Non-pigmented ciliary epithelial cell (primary cell): ENCODE measurements at regions not wholly inside any gene's neighbourhood (a gene's known extent, or its start where the extent isn't known, plus 50 kb on each side); places are given as distances from the start of the nearest gene placed in this dataset.
A peak's percentile ranks its signal among the peaks of the same experiment; 100 is the strongest.
"Not testable (repeated sequence)": the region's sequence is repeated elsewhere in the genome, so short reads cannot be mapped to it uniquely, and the experiment has no call there.

Experiments used
- DNase-seq: peaks from one replicate; pipeline ENCODE4 v3.0.0-alpha.2; 2010; ENCODE audit warnings: low read depth

GRCh38 chr9:78438211-78438610 is 141.3 kb downstream of the PSAT1 start:
- no peak for DNase-seq

- DNase-seq, result no peak
Observed at GRCh38 chr9:78438780-78439179, 141.9 kb downstream of the PSAT1 start.

GRCh38 chr9:78439190-78439865 is 142.4 kb downstream of the PSAT1 start:
- peak; percentile 61 for DNase-seq

- no peak for DNase-seq
Observed at GRCh38 chr9:78439866-78440830, 143.2 kb downstream of the PSAT1 start.

- DNase-seq, result no peak
Observed at GRCh38 chr9:78441396-78441795, 144.5 kb downstream of the PSAT1 start.

- DNase-seq, result no peak
Observed at GRCh38 chr9:78441822-78442431, 145.0 kb downstream of the PSAT1 start.

- not testable (repeated sequence) for DNase-seq
Observed at GRCh38 chr9:78442577-78442976, 145.7 kb downstream of the PSAT1 start.

GRCh38 chr9:78443946-78444345 is 147.0 kb downstream of the PSAT1 start:
- no peak for DNase-seq

- no peak for DNase-seq
Observed at GRCh38 chr9:78448960-78449673, 152.2 kb downstream of the PSAT1 start.

GRCh38 chr9:78453450-78453849 is 156.5 kb downstream of the PSAT1 start:
- no peak for DNase-seq

GRCh38 chr9:78462611-78463010 is 165.7 kb downstream of the PSAT1 start:
- DNase-seq, result no peak

GRCh38 chr9:78463750-78464149 is 166.8 kb downstream of the PSAT1 start:
- DNase-seq, result no peak

- no peak for DNase-seq
Observed at GRCh38 chr9:78468231-78468630, 171.3 kb downstream of the PSAT1 start.

GRCh38 chr9:78468974-78469576 is 172.2 kb downstream of the PSAT1 start:
- no peak for DNase-seq

GRCh38 chr9:78470216-78470615 is 173.3 kb downstream of the PSAT1 start:
- DNase-seq, result no peak

- no peak for DNase-seq
Observed at GRCh38 chr9:78470741-78471140, 173.8 kb downstream of the PSAT1 start.

- no peak for DNase-seq
Observed at GRCh38 chr9:78472111-78472510, 175.2 kb downstream of the PSAT1 start.

- no peak for DNase-seq
Observed at GRCh38 chr9:78479441-78479840, 182.5 kb downstream of the PSAT1 start.

- no peak for DNase-seq
Observed at GRCh38 chr9:78486661-78487060, 189.7 kb downstream of the PSAT1 start.

GRCh38 chr9:78490231-78490630 is 193.3 kb downstream of the PSAT1 start:
- DNase-seq, result no peak

GRCh38 chr9:78491402-78491801 is 194.5 kb downstream of the PSAT1 start:
- no peak for DNase-seq
